Cardiac fibroblast (primary cell): ENCODE measurements at regions not wholly inside any gene's neighbourhood (a gene's known extent, or its start where the extent isn't known, plus 50 kb on each side); places are given as distances from the start of the nearest gene placed in this dataset.

ENCODE experiments used
- DNase-seq, 2 donors: peaks; one replicate each; pipeline versions ENCODE4 v3.0.0 to v3.0.0-alpha.2; 2010; ENCODE audit warnings: low read depth in 2 of 2
- H3K4me3 ChIP-seq, 2 donors: replicated peaks in 1 of 2; 1 replicate in 1 of 2; 2 replicates in 1 of 2; pipeline ENCODE4 v1.5.1; 2011; ENCODE audit warnings: low read depth in 2 of 2, low read length in 2 of 2, mild to moderate bottlenecking in 2 of 2, moderate library complexity in 1 of 2
- TF ChIP-seq, protein P1 (sequence below): IDR thresholded peaks from one replicate; pipeline ENCODE4 v1.5.1; 2011; ENCODE audit warnings: low read depth, mild to moderate bottlenecking, low read length, inconsistent platforms

DNA sequence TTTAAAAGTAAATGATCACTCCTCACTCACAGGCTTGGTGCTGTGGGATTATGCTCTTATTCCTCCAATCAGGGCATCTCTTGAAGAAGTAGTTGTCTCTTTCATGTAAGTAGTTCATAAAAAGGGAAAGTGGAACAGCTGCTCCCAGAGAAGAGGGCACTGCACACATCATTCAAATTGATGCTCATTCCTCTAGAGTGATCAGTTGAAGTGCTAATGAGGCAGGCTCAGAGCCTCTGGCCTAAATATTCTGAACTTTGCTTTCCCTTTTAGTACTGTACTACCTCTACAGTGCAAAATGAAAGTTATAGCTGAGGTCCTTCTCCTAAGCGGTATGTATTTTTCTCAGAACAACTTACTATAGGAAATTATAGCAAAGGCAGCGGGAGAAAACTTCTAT lies 1453.1 kb downstream of the ARAP2 start:
- no peak overlapping the region for H3K4me3 ChIP-seq
- TF ChIP-seq, protein P1, sequence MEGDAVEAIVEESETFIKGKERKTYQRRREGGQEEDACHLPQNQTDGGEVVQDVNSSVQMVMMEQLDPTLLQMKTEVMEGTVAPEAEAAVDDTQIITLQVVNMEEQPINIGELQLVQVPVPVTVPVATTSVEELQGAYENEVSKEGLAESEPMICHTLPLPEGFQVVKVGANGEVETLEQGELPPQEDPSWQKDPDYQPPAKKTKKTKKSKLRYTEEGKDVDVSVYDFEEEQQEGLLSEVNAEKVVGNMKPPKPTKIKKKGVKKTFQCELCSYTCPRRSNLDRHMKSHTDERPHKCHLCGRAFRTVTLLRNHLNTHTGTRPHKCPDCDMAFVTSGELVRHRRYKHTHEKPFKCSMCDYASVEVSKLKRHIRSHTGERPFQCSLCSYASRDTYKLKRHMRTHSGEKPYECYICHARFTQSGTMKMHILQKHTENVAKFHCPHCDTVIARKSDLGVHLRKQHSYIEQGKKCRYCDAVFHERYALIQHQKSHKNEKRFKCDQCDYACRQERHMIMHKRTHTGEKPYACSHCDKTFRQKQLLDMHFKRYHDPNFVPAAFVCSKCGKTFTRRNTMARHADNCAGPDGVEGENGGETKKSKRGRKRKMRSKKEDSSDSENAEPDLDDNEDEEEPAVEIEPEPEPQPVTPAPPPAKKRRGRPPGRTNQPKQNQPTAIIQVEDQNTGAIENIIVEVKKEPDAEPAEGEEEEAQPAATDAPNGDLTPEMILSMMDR, result no peak
- DNase-seq, result no peak

DNA sequence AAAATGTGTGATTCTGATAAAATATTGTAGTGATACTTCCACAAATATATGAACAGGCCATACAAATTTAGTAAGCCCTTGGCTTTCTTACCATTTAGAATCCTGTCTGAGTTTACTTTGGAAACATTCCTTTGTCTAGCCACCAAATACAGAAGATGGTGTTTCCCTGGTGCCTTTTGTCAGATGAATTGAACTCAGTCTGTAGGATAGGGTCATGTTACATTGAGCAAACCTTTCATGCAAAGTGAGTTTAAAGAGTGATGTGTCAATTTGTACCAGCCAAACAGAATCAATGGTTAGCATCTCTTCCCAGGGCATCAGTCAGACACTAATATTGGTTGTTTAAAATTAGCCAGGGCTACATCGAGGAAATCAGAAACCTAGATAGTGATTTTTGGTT lies 1443.4 kb downstream of the ARAP2 start:
- no peak overlapping the region for H3K4me3 ChIP-seq
- no peak for DNase-seq
- TF ChIP-seq, protein P1, result no peak

DNA sequence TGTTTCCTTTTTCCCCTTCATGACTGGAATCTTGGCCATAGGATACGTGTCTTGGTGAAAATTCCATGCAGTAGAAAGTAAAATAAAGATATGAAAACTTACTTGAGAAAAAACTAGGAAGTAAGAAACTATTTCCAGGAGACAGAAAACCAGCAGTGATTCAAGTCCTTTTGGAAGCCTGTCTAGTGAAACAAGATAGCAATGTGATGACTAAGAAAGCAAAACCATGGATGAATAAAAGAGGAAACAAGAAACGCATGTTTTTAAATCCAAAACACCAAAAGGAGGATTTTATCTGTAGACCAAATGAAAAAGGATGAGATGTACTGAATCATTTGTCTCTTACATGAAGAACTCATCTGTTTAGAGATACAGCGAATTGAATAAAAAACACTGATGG lies 1430.0 kb downstream of the ARAP2 start:
- DNase-seq, result no peak
- TF ChIP-seq, protein P1, result no peak
- H3K4me3 ChIP-seq, result no peak overlapping the region

DNA sequence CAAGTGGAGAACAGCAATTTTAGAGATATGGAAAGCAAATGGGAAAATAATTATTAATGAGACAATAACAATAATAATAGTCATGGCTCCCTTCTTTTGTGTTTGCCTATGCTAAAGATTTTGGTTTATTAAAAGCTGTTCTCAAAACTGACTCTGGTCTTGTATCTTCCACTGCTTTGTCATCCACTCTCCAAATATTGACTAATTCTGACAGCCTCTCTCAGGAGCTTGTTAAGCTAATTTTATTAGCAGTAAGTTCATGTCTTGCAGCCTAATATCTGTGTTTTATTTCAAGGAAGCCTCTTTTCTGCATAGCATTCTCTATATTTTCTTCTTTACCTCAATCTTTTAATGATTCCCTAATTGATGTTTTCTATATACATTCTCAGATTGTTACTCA lies 1419.8 kb downstream of the ARAP2 start:
- TF ChIP-seq, protein P1, result no peak
- DNase-seq, result no peak
- no peak overlapping the region for H3K4me3 ChIP-seq

DNA sequence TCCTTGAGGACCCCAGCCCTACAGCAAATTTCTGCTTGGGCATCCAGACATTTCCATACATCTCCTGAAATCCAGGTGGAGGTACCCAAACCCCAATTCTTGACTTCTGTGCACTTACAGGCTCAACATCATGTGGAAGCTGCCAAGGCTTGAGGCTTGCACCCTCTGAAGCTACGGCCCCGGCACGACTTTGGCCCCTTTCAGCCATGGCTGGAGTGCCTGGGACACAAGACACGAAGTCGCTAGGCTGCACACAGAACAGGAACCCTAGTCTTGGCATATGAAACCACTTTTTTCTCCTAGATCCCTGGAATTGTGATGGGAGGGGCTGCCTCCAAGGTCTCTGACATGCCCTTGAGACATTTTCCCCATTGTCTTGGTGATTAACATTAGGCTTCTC lies 1417.7 kb downstream of the ARAP2 start:
- DNase-seq, result no peak
- TF ChIP-seq, protein P1, result no peak

DNA sequence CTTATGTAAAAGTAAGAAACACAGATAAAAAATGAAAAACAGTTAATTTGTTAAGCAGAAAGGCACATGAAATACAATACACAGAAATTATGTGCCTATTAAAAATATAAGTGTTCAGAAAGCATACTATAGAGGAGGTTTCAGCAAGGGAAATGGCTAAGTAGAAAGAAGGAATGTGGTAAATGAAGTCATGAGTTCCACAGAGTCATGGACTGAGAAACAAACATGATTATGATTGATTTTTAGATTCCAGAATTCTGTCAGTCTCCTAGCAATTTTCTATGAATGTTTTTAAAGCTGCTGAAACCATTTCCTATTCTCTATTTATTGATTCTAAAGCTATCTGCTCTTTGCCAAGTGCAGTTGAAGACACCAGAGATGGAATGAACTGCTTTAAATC lies 1398.4 kb downstream of the ARAP2 start:
- TF ChIP-seq, protein P1, result no peak
- H3K4me3 ChIP-seq, result no peak overlapping the region
- DNase-seq, result no peak

More for the DNA sequence above, 1417.7 kb downstream of the ARAP2 start:
- H3K4me3 ChIP-seq, result no peak overlapping the region

DNA sequence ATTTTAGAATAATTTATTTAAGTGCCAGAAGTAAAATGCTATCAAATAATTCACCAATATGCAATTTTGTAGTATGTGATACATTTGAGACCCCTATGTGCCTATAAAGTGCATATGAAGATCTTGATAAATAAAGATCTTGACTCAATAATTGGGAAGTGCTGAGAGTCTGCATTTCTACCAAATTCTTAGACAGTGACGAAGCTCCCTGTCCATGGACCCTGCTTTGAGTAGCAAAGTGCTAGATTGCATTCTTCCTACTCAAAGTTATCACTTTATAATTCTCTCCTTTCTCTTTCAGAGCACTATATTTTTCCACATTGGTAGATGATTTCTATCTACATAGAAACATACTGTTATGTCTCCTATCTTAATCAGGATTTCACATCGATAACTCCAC lies 1393.9 kb downstream of the ARAP2 start:
- TF ChIP-seq, protein P1, result no peak
- no peak for DNase-seq
- H3K4me3 ChIP-seq, result no peak overlapping the region
